H1 (cell line): ENCODE measurements at regions not wholly inside any gene's neighbourhood (a gene's known extent, or its start where the extent isn't known, plus 50 kb on each side); places are given as distances from the start of the nearest gene placed in this dataset.

Experiments
- CHD2 ChIP-seq: IDR thresholded peaks from 2 replicates; pipeline ENCODE4 v1.6.1; 2012; ENCODE audit warnings: low read length, improper control_type of control experiment
- CREB1 ChIP-seq: IDR thresholded peaks from 2 replicates; pipeline ENCODE4 v1.6.1; 2012; ENCODE audit warnings: inconsistent platforms
- EZH2 ChIP-seq: fragments of 200-600 bp; sonication (generic); IDR thresholded peaks from 2 replicates; pipeline ENCODE4 v1.7.1; 2012; ENCODE audit warnings: low read depth, mild to moderate bottlenecking, moderate library complexity, low read length, inconsistent platforms; ENCODE audit not compliant: severe bottlenecking
- GABPA ChIP-seq: IDR thresholded peaks from 2 replicates; pipeline ENCODE4 v1.6.1; 2011; ENCODE audit warnings: mild to moderate bottlenecking, low read length, moderate library complexity, borderline replicate concordance; ENCODE audit not compliant: insufficient read depth
- POLR2A ChIP-seq, 2 experiments: IDR thresholded peaks; 1 replicate in 1 of 2; 2 replicates in 1 of 2; pipeline ENCODE4 v1.6.1; 2011; ENCODE audit warnings: low read depth in 2 of 2, low read length in 2 of 2, mild to moderate bottlenecking in 2 of 2; ENCODE audit errors: control extremely low read depth in 1 of 2
- POLR2AphosphoS5 ChIP-seq: IDR thresholded peaks from 2 replicates; pipeline ENCODE4 v1.6.1; 2011; ENCODE audit warnings: low read depth, low read length
- SUZ12 ChIP-seq: fragments of 200-600 bp; sonication (generic); IDR thresholded peaks from 2 replicates; pipeline ENCODE4 v1.6.1; 2012; ENCODE audit warnings: mild to moderate bottlenecking, inconsistent platforms, low read length, moderate library complexity, mixed read lengths
- TF ChIP-seq, protein P1 (sequence below), 3 experiments: IDR thresholded peaks; 1 replicate in 2 of 3; 2 replicates in 1 of 3; pipeline versions ENCODE4 v1.5.1 to v1.6.1; 2011; ENCODE audit warnings: low read length in 3 of 3, mild to moderate bottlenecking in 3 of 3, inconsistent platforms in 2 of 3, low read depth in 1 of 3, moderate library complexity in 1 of 3; ENCODE audit not compliant: insufficient read depth in 1 of 3; ENCODE audit errors: control extremely low read depth in 1 of 3
- TF ChIP-seq, protein P2 (sequence below): IDR thresholded peaks from 2 replicates; pipeline ENCODE4 v1.6.1; 2012; ENCODE audit warnings: low read length, inconsistent platforms
- TF ChIP-seq, protein P3 (sequence below): IDR thresholded peaks from 2 replicates; pipeline ENCODE4 v1.6.1; 2012; ENCODE audit warnings: inconsistent platforms

DNA sequence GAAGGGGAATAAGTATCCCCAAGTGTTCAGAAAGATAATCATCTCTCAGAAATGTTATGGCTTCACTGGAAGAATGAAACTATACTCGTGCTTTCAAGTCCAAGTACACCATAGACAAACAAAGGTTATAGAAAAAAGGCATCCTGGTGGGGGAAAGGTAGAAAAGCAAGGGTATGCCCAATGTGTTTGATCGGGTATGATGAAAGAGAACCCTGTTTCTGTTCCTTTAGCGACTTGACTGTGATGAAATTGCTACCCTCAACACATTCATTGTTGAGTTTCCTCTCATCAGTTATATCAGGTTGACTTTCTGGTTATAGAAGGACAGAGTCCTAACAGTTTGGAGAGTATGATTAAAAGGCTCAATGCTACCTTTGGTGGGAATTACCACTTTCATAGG is 464.3 kb downstream of the GRXCR1 start:
- TF ChIP-seq SUZ12, result no peak
- TF ChIP-seq, protein P1, sequence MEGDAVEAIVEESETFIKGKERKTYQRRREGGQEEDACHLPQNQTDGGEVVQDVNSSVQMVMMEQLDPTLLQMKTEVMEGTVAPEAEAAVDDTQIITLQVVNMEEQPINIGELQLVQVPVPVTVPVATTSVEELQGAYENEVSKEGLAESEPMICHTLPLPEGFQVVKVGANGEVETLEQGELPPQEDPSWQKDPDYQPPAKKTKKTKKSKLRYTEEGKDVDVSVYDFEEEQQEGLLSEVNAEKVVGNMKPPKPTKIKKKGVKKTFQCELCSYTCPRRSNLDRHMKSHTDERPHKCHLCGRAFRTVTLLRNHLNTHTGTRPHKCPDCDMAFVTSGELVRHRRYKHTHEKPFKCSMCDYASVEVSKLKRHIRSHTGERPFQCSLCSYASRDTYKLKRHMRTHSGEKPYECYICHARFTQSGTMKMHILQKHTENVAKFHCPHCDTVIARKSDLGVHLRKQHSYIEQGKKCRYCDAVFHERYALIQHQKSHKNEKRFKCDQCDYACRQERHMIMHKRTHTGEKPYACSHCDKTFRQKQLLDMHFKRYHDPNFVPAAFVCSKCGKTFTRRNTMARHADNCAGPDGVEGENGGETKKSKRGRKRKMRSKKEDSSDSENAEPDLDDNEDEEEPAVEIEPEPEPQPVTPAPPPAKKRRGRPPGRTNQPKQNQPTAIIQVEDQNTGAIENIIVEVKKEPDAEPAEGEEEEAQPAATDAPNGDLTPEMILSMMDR (IDR thresholded peaks at IDR 0.05; ENCODE audit: control extremely low read depth in 1 of 3, insufficient read depth in 1 of 3, low read depth in 1 of 3, low read length in 3 of 3), result no peak
- TF ChIP-seq POLR2AphosphoS5, result no peak
- TF ChIP-seq GABPA, result no peak
- TF ChIP-seq EZH2, result no peak
- no peak for TF ChIP-seq POLR2A (IDR thresholded peaks at IDR 0.05; ENCODE audit: control extremely low read depth in 1 of 2, low read depth in 2 of 2, low read length in 2 of 2)
- TF ChIP-seq, protein P2, sequence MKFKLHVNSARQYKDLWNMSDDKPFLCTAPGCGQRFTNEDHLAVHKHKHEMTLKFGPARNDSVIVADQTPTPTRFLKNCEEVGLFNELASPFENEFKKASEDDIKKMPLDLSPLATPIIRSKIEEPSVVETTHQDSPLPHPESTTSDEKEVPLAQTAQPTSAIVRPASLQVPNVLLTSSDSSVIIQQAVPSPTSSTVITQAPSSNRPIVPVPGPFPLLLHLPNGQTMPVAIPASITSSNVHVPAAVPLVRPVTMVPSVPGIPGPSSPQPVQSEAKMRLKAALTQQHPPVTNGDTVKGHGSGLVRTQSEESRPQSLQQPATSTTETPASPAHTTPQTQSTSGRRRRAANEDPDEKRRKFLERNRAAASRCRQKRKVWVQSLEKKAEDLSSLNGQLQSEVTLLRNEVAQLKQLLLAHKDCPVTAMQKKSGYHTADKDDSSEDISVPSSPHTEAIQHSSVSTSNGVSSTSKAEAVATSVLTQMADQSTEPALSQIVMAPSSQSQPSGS, result no peak
- TF ChIP-seq CREB1, result no peak
- TF ChIP-seq, protein P3, sequence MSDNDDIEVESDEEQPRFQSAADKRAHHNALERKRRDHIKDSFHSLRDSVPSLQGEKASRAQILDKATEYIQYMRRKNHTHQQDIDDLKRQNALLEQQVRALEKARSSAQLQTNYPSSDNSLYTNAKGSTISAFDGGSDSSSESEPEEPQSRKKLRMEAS, result no peak
- TF ChIP-seq CHD2, result no peak
